Heart right ventricle (tissue), 16 donors: ENCODE measurements at regions not wholly inside any gene's neighbourhood (a gene's known extent, or its start where the extent isn't known, plus 50 kb on each side); places are given as distances from the start of the nearest gene placed in this dataset.

Source experiments
- ATAC-seq, 8 donors: fragments of 200-7000 bp; cut with Tn5 transposase; one replicate each; pipeline ENCODE4 v1.9.1; 2020; ENCODE audit warnings: mild to moderate bottlenecking in 8 of 8, moderate library complexity in 8 of 8, moderate number of reproducible peaks in 1 of 8
- DNase-seq, 2 donors: peaks; one replicate each; pipeline ENCODE4 v3.0.0-alpha.2; 2020
- H3K27ac ChIP-seq, 10 donors: fragments of 200-600 bp; sonication (generic) in 2 of 10; one replicate each; pipeline versions ENCODE4 v1.5.0 to v1.8.0; 2020 to 2022; ENCODE audit warnings: mild to moderate bottlenecking in 3 of 10
- H3K27me3 ChIP-seq, 7 donors: fragments of 200-600 bp; one replicate each; pipeline ENCODE4 v1.8.0; 2021 to 2022; ENCODE audit warnings: mild to moderate bottlenecking in 2 of 7
- H3K36me3 ChIP-seq, 9 donors: fragments of 200-600 bp; sonication (generic) in 1 of 9; one replicate each; pipeline versions ENCODE4 v1.5.0 to v1.8.0; 2020 to 2022; ENCODE audit warnings: mild to moderate bottlenecking in 2 of 9
- H3K4me1 ChIP-seq, 9 donors: fragments of 200-600 bp; sonication (generic) in 1 of 9; one replicate each; pipeline versions ENCODE4 v1.5.0 to v1.8.0; 2020 to 2022; ENCODE audit warnings: mild to moderate bottlenecking in 4 of 9
- H3K4me3 ChIP-seq, 10 donors: fragments of 200-600 bp; sonication (generic) in 2 of 10; one replicate each; pipeline versions ENCODE4 v1.5.0 to v1.8.0; 2020 to 2022; ENCODE audit warnings: mild to moderate bottlenecking in 7 of 10, moderate library complexity in 2 of 10
- H3K9me3 ChIP-seq, 11 donors: fragments of 200-600 bp in 10 of 11; sonication (generic) in 2 of 11; one replicate each; pipeline versions ENCODE4 v1.5.0 to v1.8.0; 2013 to 2022; ENCODE audit warnings: mild to moderate bottlenecking in 2 of 11, control low read depth in 1 of 11, moderate library complexity in 1 of 11
- CTCF ChIP-seq, 9 donors: fragments of 200-600 bp; sonication (generic) in 2 of 9; IDR thresholded peaks; one replicate each; pipeline versions ENCODE4 v1.5.0 to v1.8.0; 2021 to 2022; ENCODE audit warnings: antibody characterized with exemption in 9 of 9, mild to moderate bottlenecking in 5 of 9, moderate library complexity in 1 of 9
- WGBS, 2 donors: extraction: QIAGEN DNeasy Blood & Tissue Kit; methylation state at CpG; one replicate each; pipeline ENCODE4 v1.1.7; 2013; ENCODE audit warnings: inconsistent platforms in 1 of 2; 5-methylcytosine and 5-hydroxymethylcytosine counted together
- intact Hi-C, 10 donors: fragments of 100-400 bp; cut with DNase I; formaldehyde crosslinking; loops; one replicate each; pipeline versions ENCODE4 v1.11.1 to v1.14.2; 2022
- donor health status: Arrhythmogenic right ventricular cardiomyopathy.
- donor health status: ischemic (EF 13 %, LVEDD 7.1; RV severe dilation, severe dysfunction).
- donor health status: healthy with polysubstance abuse.
- donor health status: DM: no; HTN: yes; CAD: no.
- donor health status: DM: no; HTN: no; CAD: no.
- donor health status: ischemic (EF 25% LVEDD 6.9; RV normal size, moderate dysfunction).
- donor health status: ischemic (EF 25% LVEDD 5.7; RV mildly dilated, moderate dysfunction).
- donor health status: healthy.
- donor health status: DM: yes; HTN: yes; CAD: no.
- donor health status: Ischemic cardiomyopathy.
- donor health status: ischemic (EF 35%, LVEDD 5.7; RV mildly dilated, moderate dysfunction).
- donor health status: nonischemic (EF 11% LVEDD 7.7; RV severe dilation, severe dysfunction).
- donor health status: DM: yes; HTN: yes; CAD: no.
- donor health status: PGD.
- donor health status: ischemic (EF 29% LVEDD 5.4; RV normal size, mild dysfunction).
- donor health status: nonischemic (EF 23%, LVEDD 6.1; RV moderate dilation, normal function).

GRCh38 chr2:120430957-120431356, 85.0 kb downstream of the INHBB start:
- no peak overlapping the region for H3K27ac ChIP-seq
- no peaks in the 10 kb centered on the region for H3K9me3 ChIP-seq
- no peak overlapping the region for H3K4me3 ChIP-seq
- TF ChIP-seq CTCF (IDR thresholded peaks at IDR 0.05): no peak
- DNase-seq: no peak
- peaks cover 0 to 37% (median 8%) of the 10 kb centered on the region in 7 donors for H3K27me3 ChIP-seq
- H3K36me3 ChIP-seq: no peaks in the 10 kb centered on the region
- no peak for ATAC-seq
- 81 to 87% methylated on average over 6 of the region's 6 CpGs for WGBS, 2 donors
- H3K4me1 ChIP-seq: no peaks in the 10 kb centered on the region
- intact Hi-C loops: no loop called here

- Histone ChIP-seq H3K27ac (no peak overlapping the region), H3K36me3 (no peaks in the 10 kb centered on the region), H3K27me3 (peaks cover 0 to 37% (median 8%) of the 10 kb centered on the region in 7 donors), H3K4me1 (no peaks in the 10 kb centered on the region), H3K9me3 (no peaks in the 10 kb centered on the region), H3K4me3 (no peak overlapping the region)
- ATAC-seq (no peak), DNase-seq (no peak)
- WGBS, 2 donors: 86 to 90% methylated on average over 20 of the region's 20 CpGs
- intact Hi-C loops: no loop called here
- TF ChIP-seq CTCF (IDR thresholded peaks at IDR 0.05): no peak
Measured at GRCh38 chr2:120431386-120432292, 85.7 kb downstream of the INHBB start.

DNA sequence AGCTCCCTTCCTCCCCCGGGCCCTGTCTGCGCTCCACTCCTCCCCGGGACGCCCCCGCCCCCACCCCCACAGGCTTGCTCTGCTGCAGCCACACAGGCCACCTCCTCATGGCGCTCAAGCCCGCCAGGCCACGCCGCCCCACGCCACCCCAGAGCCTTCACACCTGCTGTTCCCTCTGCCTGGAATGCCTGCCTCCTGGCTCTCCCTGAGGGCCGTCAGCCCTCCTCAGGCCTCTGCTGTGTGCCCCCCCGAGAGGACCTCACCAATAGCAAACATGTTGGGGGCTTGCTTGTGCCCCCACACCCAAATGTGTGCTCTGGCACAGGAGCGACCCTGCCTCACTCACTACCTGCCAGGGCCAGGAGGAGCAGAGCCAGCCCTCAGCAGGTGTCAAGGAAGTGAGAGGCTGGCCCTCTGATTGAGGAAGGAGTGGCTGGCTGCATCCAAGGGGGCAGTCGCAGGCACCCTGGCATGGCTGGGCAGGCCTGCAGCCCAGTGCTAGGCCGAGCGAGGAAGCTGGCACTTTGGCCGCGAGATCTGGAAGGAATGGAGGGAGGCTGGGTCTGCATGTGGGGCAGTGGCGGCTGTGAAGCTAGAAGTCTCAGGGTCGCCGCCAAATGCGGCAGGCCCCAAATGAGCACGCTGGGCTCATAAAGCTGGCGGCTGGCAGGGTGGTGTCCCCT, 86.5 kb downstream of the INHBB start:
- DNase-seq: no peak
- whole genome bisulfite sequencing, 2 donors: 89% methylated on average over 24 of the region's 24 CpGs

More for the DNA sequence above, 86.5 kb downstream of the INHBB start:
- Histone ChIP-seq H3K4me1 (no peaks in the 10 kb centered on the region), H3K36me3 (no peaks in the 10 kb centered on the region), H3K4me3 (no peak overlapping the region), H3K27ac (no peak overlapping the region), H3K9me3 (no peaks in the 10 kb centered on the region), H3K27me3 (peaks cover 0 to 43% (median 12%) of the 10 kb centered on the region in 7 donors)
- no peak for TF ChIP-seq CTCF (IDR thresholded peaks at IDR 0.05)
- intact Hi-C loops: no loop called here
- ATAC-seq: peak in 1 of 8 donors; percentile 22
